ENCODE measurements at regions not wholly inside any gene's neighbourhood (a gene's known extent, or its start where the extent isn't known, plus 50 kb on each side); places are given as distances from the start of the nearest gene placed in this dataset.

DNA sequence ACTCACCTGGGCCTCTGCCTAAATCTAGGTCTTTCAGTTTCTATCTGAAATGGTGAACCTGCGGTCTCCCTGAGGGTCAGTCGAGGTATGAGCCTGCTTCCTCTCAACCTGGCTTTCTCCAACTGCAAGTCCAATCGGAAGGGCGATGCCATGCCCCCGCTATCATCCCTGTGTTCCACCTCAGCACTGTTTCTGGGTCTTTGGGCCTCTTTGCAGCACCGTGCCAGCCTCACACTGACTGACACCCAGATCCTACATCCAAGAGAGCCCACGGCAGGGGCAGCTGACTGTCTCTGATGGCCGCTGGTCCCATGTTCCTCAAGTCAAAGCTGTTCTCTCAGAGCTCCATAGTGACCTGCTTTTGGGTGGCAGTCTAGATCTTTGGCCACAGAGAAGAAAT lies 120.7 kb downstream of the PAPOLA start:
- Histone ChIP-seq H3K23ac (ENCODE audit: insufficient read length) (no peak overlapping the region), H3K56ac (replicated peaks; ENCODE audit: insufficient read length, low read depth, low read length) (no peak overlapping the region), H3K27me3 (replicated peaks in 1 of 4; ENCODE audit: control insufficient read depth in 3 of 4, extremely low read depth in 1 of 4, insufficient read depth in 3 of 4, low read length in 3 of 4) (no peaks in the 10 kb centered on the region), H4K20me1 (replicated peaks in 1 of 2; ENCODE audit: control insufficient read depth in 1 of 2, insufficient read depth in 2 of 2, low read length in 2 of 2) (no peaks in the 10 kb centered on the region), H2AFZ (ENCODE audit: low read length) (no peak overlapping the region), H2BK20ac (ENCODE audit: low read length) (no peak overlapping the region), H3K4me1 (replicated peaks in 1 of 4; ENCODE audit: control insufficient read depth in 3 of 4, insufficient read depth in 4 of 4, low read length in 3 of 4) (peaks cover 0 to 3% (median under 1%) of the 10 kb centered on the region in 4 experiments; a peak in 2 of 7 replicates), H3K27ac (ENCODE audit: low read depth, low read length) (no peak overlapping the region), H2BK5ac (ENCODE audit: low read depth, low read length) (no peak overlapping the region), H3K79me1 (ENCODE audit: low read depth, low read length) (no peaks in the 10 kb centered on the region), H3K36me3 (ENCODE audit: control insufficient read depth in 2 of 4, insufficient read depth in 4 of 4, low read length in 3 of 4) (no peaks in the 10 kb centered on the region), H2BK15ac (ENCODE audit: low read length) (no peak overlapping the region), H4K91ac (replicated peaks; ENCODE audit: insufficient read length, low read length) (no peak overlapping the region), H3K9me3 (ENCODE audit: insufficient read depth in 2 of 2, low read depth in 1 of 2, low read length in 1 of 2) (no peaks in the 10 kb centered on the region), H3K4me3 (ENCODE audit: extremely low read depth in 1 of 4, insufficient read depth in 2 of 4, low read depth in 3 of 4, low read length in 4 of 4) (no peak overlapping the region), H3K79me2 (ENCODE audit: control insufficient read depth in 1 of 2, insufficient read depth in 2 of 2, low read length in 2 of 2) (no peaks in the 10 kb centered on the region), H2AK5ac (ENCODE audit: low read depth, low read length) (no peak overlapping the region), H4K8ac (ENCODE audit: extremely low read depth, insufficient read depth, low read length) (no peak overlapping the region; the same call in 1 of the 2 replicates), H2BK120ac (replicated peaks; ENCODE audit: low read depth, low read length) (no peak overlapping the region), H2BK12ac (ENCODE audit: low read depth, low read length) (no peak overlapping the region), H3K4ac (replicated peaks; ENCODE audit: insufficient read length, low read depth, low read length) (no peak overlapping the region), H3K23me2 (ENCODE audit: low read depth, low read length) (no peaks in the 10 kb centered on the region), H3K18ac (ENCODE audit: extremely low read depth, low read length) (no peak overlapping the region), H3K14ac (ENCODE audit: insufficient read length) (no peak overlapping the region), H4K5ac (ENCODE audit: insufficient read length, low read depth, low read length) (no peak overlapping the region), H3K9ac (replicated peaks in 1 of 4; ENCODE audit: extremely low read depth in 1 of 4, low read depth in 3 of 4, low read length in 3 of 4) (no peak overlapping the region), H3K4me2 (ENCODE audit: insufficient read depth in 1 of 2, low read depth in 2 of 2, low read length in 2 of 2) (no peak overlapping the region)
- ChIA-PET CTCF (ENCODE audit: partially characterized antibody) (no interaction called here), POLR2A (ENCODE audit: partially characterized antibody) (no interaction called here)
- WGBS, 2 experiments (ENCODE audit: extremely low coverage in 1 of 2, insufficient coverage in 1 of 2, insufficient read length in 1 of 2, insufficient replicate concordance in 2 of 2, low coverage in 1 of 2, low lambda C conversion rate in 2 of 2, missing lambda C conversion rate in 1 of 2), result 93% methylated on average over 8 of the region's 8 CpGs; no CpG with 5 or more reads in 1 of the 2 experiments
- DNase-seq (ENCODE audit: low read depth in 1 of 2, low spot score in 2 of 2) (no peak), FAIRE-seq (no peak)
- TF ChIP-seq TEAD4 (IDR thresholded peaks at IDR 0.05; ENCODE audit: low read depth, low read length) (no peak), TAF1 (IDR thresholded peaks at IDR 0.05; ENCODE audit: low read depth, low read length) (no peak), SIRT6 (IDR thresholded peaks at IDR 0.05; ENCODE audit: low read length) (no peak), MAFK (IDR thresholded peaks at IDR 0.05; ENCODE audit: low read depth, low read length) (no peak), BACH1 (IDR thresholded peaks at IDR 0.05; ENCODE audit: low read length) (no peak), SUZ12 (IDR thresholded peaks at IDR 0.05; ENCODE audit: low read length) (no peak), CREB1 (IDR thresholded peaks at IDR 0.05) (no peak), TCF12 (IDR thresholded peaks at IDR 0.05; ENCODE audit: low read depth, low read length) (no peak), SIN3A (conservative IDR thresholded peaks at IDR 0.05 in 1 of 2, IDR thresholded peaks at IDR 0.05 in 1 of 2; ENCODE audit: low read depth in 1 of 2, low read length in 2 of 2) (no peak), KDM1A (IDR thresholded peaks at IDR 0.05; ENCODE audit: borderline replicate concordance, low read length) (no peak), SIX5 (IDR thresholded peaks at IDR 0.05; ENCODE audit: low read depth, low read length) (no peak), SP4 (IDR thresholded peaks at IDR 0.05; ENCODE audit: low read length) (no peak), HDAC6 (IDR thresholded peaks at IDR 0.05; ENCODE audit: low read depth, low read length) (no peak), KDM4A (IDR thresholded peaks at IDR 0.05; ENCODE audit: low read depth, low read length, severe bottlenecking) (no peak), EZH2 (IDR thresholded peaks at IDR 0.05; ENCODE audit: low read depth, low read length, severe bottlenecking) (no peak)
- TF ChIP-seq, protein P1, sequence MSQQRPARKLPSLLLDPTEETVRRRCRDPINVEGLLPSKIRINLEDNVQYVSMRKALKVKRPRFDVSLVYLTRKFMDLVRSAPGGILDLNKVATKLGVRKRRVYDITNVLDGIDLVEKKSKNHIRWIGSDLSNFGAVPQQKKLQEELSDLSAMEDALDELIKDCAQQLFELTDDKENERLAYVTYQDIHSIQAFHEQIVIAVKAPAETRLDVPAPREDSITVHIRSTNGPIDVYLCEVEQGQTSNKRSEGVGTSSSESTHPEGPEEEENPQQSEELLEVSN (IDR thresholded peaks at IDR 0.05), result no peak
